ENCODE measurements at regions not wholly inside any gene's neighbourhood (a gene's known extent, or its start where the extent isn't known, plus 50 kb on each side); places are given as distances from the start of the nearest gene placed in this dataset.
"Not testable (repeated sequence)": the region's sequence is repeated elsewhere in the genome, so short reads cannot be mapped to it uniquely, and the experiment has no call there.

DNA sequence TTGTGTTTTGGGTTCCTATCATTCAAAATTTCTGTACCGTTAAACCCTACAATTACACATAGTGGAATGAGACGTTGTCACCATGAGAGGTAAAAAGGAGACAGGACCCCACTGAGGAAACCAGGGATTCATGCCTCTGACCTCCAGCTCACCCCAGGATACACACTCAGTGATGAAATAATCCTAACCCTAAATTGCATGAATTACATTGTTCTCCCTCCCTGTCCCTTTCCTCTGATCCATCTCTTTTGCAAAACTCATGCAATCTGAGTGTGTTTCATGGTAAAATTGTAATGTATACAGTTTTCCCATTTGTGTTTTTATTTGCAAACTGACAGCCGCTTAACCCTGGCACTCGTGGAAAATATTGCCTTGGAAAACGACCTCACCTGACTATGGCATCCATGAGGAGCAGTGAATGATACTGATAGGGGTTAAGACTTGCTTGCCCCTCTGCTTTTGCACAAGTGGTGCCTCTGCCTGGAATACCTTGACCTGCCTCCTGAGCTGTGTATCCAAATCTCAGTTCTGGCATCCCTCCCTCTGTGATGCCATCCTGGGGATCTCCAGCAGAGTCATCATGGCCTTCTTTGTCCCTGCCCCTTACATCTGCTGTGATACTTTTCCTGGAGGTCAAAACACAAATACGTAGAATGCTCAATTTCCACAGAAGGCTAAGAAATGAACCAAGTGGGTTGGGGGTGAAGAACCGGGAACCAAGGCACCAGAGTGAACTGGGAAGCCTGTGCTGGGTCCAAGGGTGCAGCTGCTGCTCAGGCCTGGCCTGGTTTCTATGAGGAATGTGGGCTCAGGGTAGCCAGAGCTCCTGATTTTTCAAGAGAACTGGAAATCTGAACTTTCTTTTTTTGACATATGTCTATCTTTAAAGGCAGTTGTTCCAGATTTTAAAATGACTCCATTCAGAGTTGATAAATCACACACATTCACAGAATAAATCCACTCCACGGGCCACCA lies 211.6 kb upstream of the ZNF217 start:
- no peaks in the 10 kb centered on the region for H3K9me3 ChIP-seq (ENCODE audit: control insufficient read depth, low read length)
- no peaks in the 10 kb centered on the region for H3K4me1 ChIP-seq (ENCODE audit: control insufficient read depth in 1 of 2, insufficient read depth in 2 of 2, low read length in 2 of 2)
- intact Hi-C loops (cut with DNase I), result no loop called here
- ATAC-seq (ENCODE audit: low FRiP score), result peak; percentile 7
- H3K4me3 ChIP-seq (ENCODE audit: low read length in 2 of 2), result no peak overlapping the region
- no peaks in the 10 kb centered on the region for H3K36me3 ChIP-seq (ENCODE audit: control insufficient read depth in 1 of 2, insufficient read depth in 2 of 2, low read length in 1 of 2)
- DNase-seq, result no peak
- H3K27ac ChIP-seq (ENCODE audit: low read depth in 1 of 2, low read length in 2 of 2), result no peak overlapping the region
- H3K27me3 ChIP-seq (ENCODE audit: control insufficient read depth in 1 of 2, insufficient read depth in 2 of 2, low read length in 1 of 2), result no peaks in the 10 kb centered on the region
- 72 to 73% methylated on average over 8 of the region's 8 CpGs for WGBS, 2 donors

DNA sequence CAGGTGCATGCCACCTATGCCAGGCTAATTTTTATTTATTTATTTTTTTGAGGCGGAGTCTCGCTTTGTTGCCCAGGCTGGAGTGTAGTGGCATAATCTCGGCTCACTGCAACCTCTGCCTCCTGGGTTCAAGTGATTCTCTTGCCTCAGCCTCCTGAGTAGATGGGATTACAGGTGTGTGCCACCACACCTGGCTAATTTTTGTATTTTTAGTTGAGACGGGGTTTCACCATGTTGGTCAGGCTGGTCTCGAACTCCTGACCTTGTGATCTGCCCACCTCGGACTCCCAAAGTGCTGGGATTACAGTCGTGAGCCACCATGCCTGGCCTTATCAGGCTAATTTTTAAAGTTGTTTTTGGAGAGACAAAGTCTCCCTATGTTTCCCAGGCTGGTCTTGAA lies 210.7 kb upstream of the ZNF217 start:
- H3K27me3 ChIP-seq (ENCODE audit: control insufficient read depth in 1 of 2, insufficient read depth in 2 of 2, low read length in 1 of 2); intact Hi-C loops (cut with DNase I); ATAC-seq (ENCODE audit: low FRiP score); H3K27ac ChIP-seq (ENCODE audit: low read depth in 1 of 2, low read length in 2 of 2); H3K9me3 ChIP-seq (ENCODE audit: control insufficient read depth, low read length); DNase-seq; H3K36me3 ChIP-seq (ENCODE audit: control insufficient read depth in 1 of 2, insufficient read depth in 2 of 2, low read length in 1 of 2); H3K4me3 ChIP-seq (ENCODE audit: low read length in 2 of 2); H3K4me1 ChIP-seq (ENCODE audit: control insufficient read depth in 1 of 2, insufficient read depth in 2 of 2, low read length in 2 of 2): not testable (repeated sequence)
- 82 to 85% methylated on average over 7 of the region's 7 CpGs for WGBS, 2 donors

DNA sequence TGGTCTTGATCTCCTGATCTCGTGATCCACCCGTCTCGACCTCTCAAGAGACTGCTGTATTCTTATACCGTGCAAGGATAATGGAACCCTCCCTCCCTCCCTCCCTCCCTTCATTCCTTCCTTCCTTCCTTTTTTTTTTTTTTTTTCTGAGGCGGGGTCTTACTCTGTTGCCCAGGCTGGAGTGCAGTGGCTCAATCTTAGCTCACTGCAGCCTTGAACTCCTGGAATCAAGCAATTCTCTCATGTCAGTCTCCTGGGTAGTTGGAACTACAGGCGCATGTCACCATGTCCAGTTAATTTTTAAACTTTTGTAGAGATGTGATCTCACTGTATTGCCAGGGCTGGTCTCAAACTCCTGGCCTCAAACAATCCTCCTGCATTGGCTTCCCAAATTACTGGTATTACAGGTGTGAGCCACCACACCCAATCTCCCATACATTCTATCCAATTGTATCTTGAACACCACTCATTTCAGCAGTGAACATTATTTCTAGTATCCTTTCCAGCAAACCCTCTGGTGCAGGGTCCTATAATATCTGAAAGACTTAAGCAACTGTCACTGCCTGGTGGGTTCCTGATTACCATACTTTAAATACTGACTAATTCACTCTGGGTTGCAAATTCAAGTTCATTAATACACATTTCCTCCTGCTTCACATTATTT lies 210.0 kb upstream of the ZNF217 start:
- WGBS, 2 donors, result 85 to 95% methylated on average over 6 of the region's 6 CpGs

DNA sequence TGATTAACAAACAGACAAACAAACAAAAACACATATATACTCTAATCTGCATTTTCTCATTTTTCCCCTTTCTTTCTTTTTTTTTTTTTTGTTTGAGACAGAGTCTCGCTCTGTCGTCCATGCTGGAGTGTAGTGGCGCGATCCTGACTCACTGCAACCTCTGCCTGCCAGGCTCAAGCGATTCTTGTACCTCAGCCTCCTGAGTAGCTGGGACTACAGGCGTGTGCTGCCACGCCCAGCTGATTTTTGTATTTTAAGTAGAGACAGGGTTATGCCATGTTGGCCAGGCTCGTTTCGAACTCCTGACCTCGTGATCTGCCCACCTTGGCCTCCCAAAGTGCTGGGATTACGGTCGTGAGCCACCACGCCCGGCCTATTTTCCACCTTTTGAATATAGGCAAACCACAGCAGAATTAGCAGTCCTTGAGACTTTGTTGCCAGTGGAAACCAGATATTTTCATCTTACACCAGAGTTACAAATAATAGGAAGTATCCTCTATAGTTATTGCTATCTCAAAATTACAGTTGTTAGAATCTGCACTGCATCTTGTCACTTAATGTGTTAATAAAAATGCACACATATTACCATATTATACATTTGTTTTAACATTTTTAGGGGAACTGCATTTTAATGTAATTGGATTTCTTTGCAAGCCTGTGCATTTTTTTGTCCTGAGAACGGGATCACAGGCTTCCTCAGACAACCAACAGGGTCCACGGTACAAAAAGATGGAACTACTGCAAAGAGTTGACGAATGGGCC lies 208.2 kb upstream of the ZNF217 start:
- 85 to 93% methylated on average over 17 of the region's 17 CpGs for whole genome bisulfite sequencing, 2 donors
- H3K36me3 ChIP-seq (ENCODE audit: control insufficient read depth in 1 of 2, insufficient read depth in 2 of 2, low read length in 1 of 2), result no peaks in the 10 kb centered on the region
- H3K4me3 ChIP-seq (ENCODE audit: low read length in 2 of 2), result no peak overlapping the region
- no peak for DNase-seq
- no peaks in the 10 kb centered on the region for H3K27me3 ChIP-seq (ENCODE audit: control insufficient read depth in 1 of 2, insufficient read depth in 2 of 2, low read length in 1 of 2)
- no peak for ATAC-seq (ENCODE audit: low FRiP score)
- intact Hi-C loops (cut with DNase I), result no loop called here
- H3K9me3 ChIP-seq (ENCODE audit: control insufficient read depth, low read length), result no peaks in the 10 kb centered on the region
- H3K27ac ChIP-seq (ENCODE audit: low read depth in 1 of 2, low read length in 2 of 2), result no peak overlapping the region
- no peaks in the 10 kb centered on the region for H3K4me1 ChIP-seq (ENCODE audit: control insufficient read depth in 1 of 2, insufficient read depth in 2 of 2, low read length in 2 of 2)

More for the DNA sequence above, 210.0 kb upstream of the ZNF217 start:
- Histone ChIP-seq H3K4me1 (ENCODE audit: control insufficient read depth in 1 of 2, insufficient read depth in 2 of 2, low read length in 2 of 2) (no peaks in the 10 kb centered on the region), H3K27me3 (ENCODE audit: control insufficient read depth in 1 of 2, insufficient read depth in 2 of 2, low read length in 1 of 2) (no peaks in the 10 kb centered on the region), H3K27ac (ENCODE audit: low read depth in 1 of 2, low read length in 2 of 2) (no peak overlapping the region), H3K4me3 (ENCODE audit: low read length in 2 of 2) (no peak overlapping the region), H3K36me3 (ENCODE audit: control insufficient read depth in 1 of 2, insufficient read depth in 2 of 2, low read length in 1 of 2) (no peaks in the 10 kb centered on the region), H3K9me3 (ENCODE audit: control insufficient read depth, low read length) (no peaks in the 10 kb centered on the region)
- intact Hi-C loops (cut with DNase I), result no loop called here
- DNase-seq (no peak), ATAC-seq (ENCODE audit: low FRiP score) (no peak)

DNA sequence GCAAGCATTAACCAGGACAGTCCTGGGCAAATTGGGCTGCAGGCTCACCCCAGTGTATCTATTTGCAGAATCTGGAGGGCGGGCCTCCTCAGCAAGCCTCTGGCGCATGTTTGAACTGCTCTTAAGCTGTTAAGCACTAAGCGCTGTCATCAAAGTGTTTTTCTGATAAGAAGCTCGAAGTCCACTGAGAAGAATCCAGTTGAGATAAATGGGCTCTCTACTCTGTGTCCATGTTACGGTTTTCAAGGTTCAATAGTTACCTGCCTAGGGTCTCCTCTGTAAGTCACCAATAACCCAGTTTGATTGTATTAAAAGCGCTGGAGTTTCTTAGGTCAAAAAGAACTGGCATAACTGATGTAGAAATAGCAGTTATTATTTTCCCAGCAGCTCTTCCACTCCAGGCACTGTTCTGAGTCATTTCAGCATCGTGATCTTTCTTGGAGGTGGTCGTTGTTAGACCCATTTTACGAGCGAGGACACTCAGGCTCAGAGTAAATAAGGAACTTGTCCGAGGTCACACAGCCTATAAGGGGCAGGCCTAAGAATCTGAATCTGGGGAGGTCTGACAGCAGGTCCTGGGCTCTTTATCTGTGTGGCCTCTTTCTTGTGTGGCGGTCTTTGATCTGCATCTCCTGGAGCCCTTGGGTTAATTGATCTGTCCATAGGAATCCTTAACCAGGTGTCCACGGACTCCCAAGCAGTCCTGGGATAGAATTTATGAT lies 207.4 kb upstream of the ZNF217 start:
- Histone ChIP-seq H3K27ac (ENCODE audit: low read depth in 1 of 2, low read length in 2 of 2) (no peak overlapping the region), H3K27me3 (ENCODE audit: control insufficient read depth in 1 of 2, insufficient read depth in 2 of 2, low read length in 1 of 2) (no peaks in the 10 kb centered on the region), H3K36me3 (ENCODE audit: control insufficient read depth in 1 of 2, insufficient read depth in 2 of 2, low read length in 1 of 2) (no peaks in the 10 kb centered on the region), H3K4me1 (ENCODE audit: control insufficient read depth in 1 of 2, insufficient read depth in 2 of 2, low read length in 2 of 2) (no peaks in the 10 kb centered on the region), H3K9me3 (ENCODE audit: control insufficient read depth, low read length) (no peaks in the 10 kb centered on the region), H3K4me3 (ENCODE audit: low read length in 2 of 2) (no peak overlapping the region)
- DNase-seq (no peak), ATAC-seq (ENCODE audit: low FRiP score) (no peak)
- intact Hi-C loops (cut with DNase I), result no loop called here
- 82 to 87% methylated on average over 13 of the region's 13 CpGs for WGBS, 2 donors

DNA sequence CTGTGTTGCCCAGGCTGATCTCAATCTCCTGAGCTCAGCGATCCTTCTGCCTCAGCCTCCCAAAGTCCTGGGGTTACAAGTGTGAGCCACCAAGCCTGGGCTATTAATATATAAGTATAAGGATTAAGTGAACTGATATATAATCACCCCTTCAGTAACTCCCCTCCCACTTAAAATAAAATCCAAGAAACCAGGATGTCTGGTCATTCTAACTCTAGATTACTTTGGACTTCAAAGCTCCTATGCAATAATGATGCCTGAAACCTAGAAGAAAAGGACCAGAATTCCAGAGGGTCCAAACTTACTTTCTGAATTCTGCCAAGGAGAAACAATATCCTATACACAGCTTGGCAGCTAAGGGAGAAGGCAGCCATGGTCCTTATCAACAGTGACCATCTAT lies 206.8 kb upstream of the ZNF217 start:
- intact Hi-C loops (cut with DNase I), result no loop called here
- Histone ChIP-seq H3K4me1 (ENCODE audit: control insufficient read depth in 1 of 2, insufficient read depth in 2 of 2, low read length in 2 of 2) (no peaks in the 10 kb centered on the region), H3K9me3 (ENCODE audit: control insufficient read depth, low read length) (no peaks in the 10 kb centered on the region), H3K36me3 (ENCODE audit: control insufficient read depth in 1 of 2, insufficient read depth in 2 of 2, low read length in 1 of 2) (no peaks in the 10 kb centered on the region), H3K4me3 (ENCODE audit: low read length in 2 of 2) (no peak overlapping the region), H3K27ac (ENCODE audit: low read depth in 1 of 2, low read length in 2 of 2) (no peak overlapping the region), H3K27me3 (ENCODE audit: control insufficient read depth in 1 of 2, insufficient read depth in 2 of 2, low read length in 1 of 2) (no peaks in the 10 kb centered on the region)
- no peak for ATAC-seq (ENCODE audit: low FRiP score)
- DNase-seq, result no peak
- WGBS, 2 donors, result 96 to 100% methylated on average over 1 of the region's 1 CpG

DNA sequence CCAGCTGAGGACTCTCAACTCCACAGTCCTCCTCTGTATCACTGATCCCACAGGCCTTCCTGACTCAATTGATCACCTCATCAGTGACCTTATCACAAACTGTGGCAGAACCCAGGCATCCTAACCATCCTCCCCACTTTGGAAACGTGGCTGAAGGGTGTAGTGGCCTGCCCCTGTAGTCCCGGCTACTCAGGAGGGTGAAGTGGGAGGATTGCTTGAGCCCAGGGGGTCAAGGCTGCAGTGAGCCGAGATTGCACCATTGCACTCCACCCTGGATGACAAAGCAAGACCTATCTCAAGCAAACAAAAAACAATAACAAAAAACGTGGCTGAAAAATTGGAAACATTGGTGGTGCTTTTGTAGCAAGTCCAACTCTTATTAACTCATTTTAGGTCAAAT lies 203.4 kb upstream of the ZNF217 start:
- no peaks in the 10 kb centered on the region for H3K27me3 ChIP-seq (ENCODE audit: control insufficient read depth in 1 of 2, insufficient read depth in 2 of 2, low read length in 1 of 2)
- no peaks in the 10 kb centered on the region for H3K9me3 ChIP-seq (ENCODE audit: control insufficient read depth, low read length)
- DNase-seq (no peak), ATAC-seq (ENCODE audit: low FRiP score) (no peak)
- no peak overlapping the region for H3K4me3 ChIP-seq (ENCODE audit: low read length in 2 of 2)
- no peak overlapping the region for H3K27ac ChIP-seq (ENCODE audit: low read depth in 1 of 2, low read length in 2 of 2)
- H3K4me1 ChIP-seq (ENCODE audit: control insufficient read depth in 1 of 2, insufficient read depth in 2 of 2, low read length in 2 of 2), result no peaks in the 10 kb centered on the region
- intact Hi-C loops (cut with DNase I), result no loop called here
- H3K36me3 ChIP-seq (ENCODE audit: control insufficient read depth in 1 of 2, insufficient read depth in 2 of 2, low read length in 1 of 2), result no peaks in the 10 kb centered on the region
- WGBS, 2 donors, result 78 to 84% methylated on average over 4 of the region's 4 CpGs

DNA sequence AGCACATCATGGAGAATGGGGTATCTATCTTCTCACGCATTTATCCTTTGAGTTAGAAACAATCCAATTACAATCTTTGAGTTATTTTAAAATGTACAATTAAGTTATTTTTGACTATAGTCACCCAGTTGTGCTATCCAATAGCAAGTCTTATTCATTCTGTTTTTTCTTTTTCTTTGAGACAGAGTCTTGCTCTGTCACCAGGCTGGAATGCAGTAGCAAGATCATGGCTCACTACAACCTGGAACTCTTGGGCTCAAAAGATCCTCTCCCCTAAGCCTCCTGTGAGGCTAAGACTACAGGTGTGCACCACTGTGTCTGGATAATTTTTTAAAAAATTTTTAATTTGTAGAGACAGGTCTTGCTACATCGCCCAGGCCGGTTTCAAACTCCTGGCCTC lies 201.5 kb upstream of the ZNF217 start:
- no peaks in the 10 kb centered on the region for H3K4me1 ChIP-seq (ENCODE audit: control insufficient read depth in 1 of 2, insufficient read depth in 2 of 2, low read length in 2 of 2)
- no peaks in the 10 kb centered on the region for H3K36me3 ChIP-seq (ENCODE audit: control insufficient read depth in 1 of 2, insufficient read depth in 2 of 2, low read length in 1 of 2)
- intact Hi-C loops (cut with DNase I), result no loop called here
- H3K4me3 ChIP-seq (ENCODE audit: low read length in 2 of 2), result no peak overlapping the region
- ATAC-seq (ENCODE audit: low FRiP score) (no peak), DNase-seq (no peak)
- no peak overlapping the region for H3K27ac ChIP-seq (ENCODE audit: low read depth in 1 of 2, low read length in 2 of 2)
- 88 to 89% methylated on average over 3 of the region's 3 CpGs for WGBS, 2 donors
- H3K9me3 ChIP-seq (ENCODE audit: control insufficient read depth, low read length), result no peaks in the 10 kb centered on the region
- no peaks in the 10 kb centered on the region for H3K27me3 ChIP-seq (ENCODE audit: control insufficient read depth in 1 of 2, insufficient read depth in 2 of 2, low read length in 1 of 2)

All from aorta (tissue), 5 donors.